ENCODE measurements at regions not wholly inside any gene's neighbourhood (a gene's known extent, or its start where the extent isn't known, plus 50 kb on each side); places are given as distances from the start of the nearest gene placed in this dataset.

DNA sequence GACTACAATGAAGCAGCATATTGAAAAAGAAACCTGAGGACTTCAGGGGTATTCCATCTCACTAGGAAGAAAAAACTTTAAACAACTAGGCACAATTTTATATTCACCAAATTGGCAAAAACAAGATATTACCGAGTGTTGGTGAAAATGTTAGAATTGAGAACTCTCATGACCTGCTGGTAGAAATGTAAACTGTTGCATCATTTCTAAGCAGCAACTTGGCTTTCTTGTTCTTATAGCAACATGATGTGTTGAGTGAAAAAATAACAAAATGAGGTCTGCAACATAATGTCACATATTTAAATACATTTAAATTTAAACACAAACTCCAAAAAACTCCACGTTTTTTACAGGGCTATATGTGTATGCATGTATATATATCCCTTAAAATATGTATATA lies 59.0 kb upstream of the SPPL2A start:
- no peak for TF ChIP-seq POLR2AphosphoS5 (IDR thresholded peaks at IDR 0.05; ENCODE audit: low read depth, low read length)
- TF ChIP-seq TAF1 (IDR thresholded peaks at IDR 0.05; ENCODE audit: borderline replicate concordance, insufficient read depth, low read length), result no peak
- TF ChIP-seq SIN3A (IDR thresholded peaks at IDR 0.05; ENCODE audit: borderline replicate concordance, insufficient read depth, low read length), result no peak
